ENCODE measurements at regions not wholly inside any gene's neighbourhood (a gene's known extent, or its start where the extent isn't known, plus 50 kb on each side); places are given as distances from the start of the nearest gene placed in this dataset.

GRCh38 chr5:60259730-60260129, 366.2 kb upstream of the PDE4D start:
- Histone ChIP-seq H3K9me3 (replicated peaks; ENCODE audit: control insufficient read depth, insufficient read depth, low read length) (no peaks in the 10 kb centered on the region), H3K4me3 (replicated peaks in 1 of 3; ENCODE audit: insufficient read depth in 1 of 3, low read depth in 1 of 3, low read length in 3 of 3) (no peak overlapping the region), H3K36me3 (ENCODE audit: control insufficient read depth in 2 of 2, extremely low read depth in 1 of 2, insufficient read depth in 2 of 2, low read length in 2 of 2) (no peaks in the 10 kb centered on the region), H3K4me1 (ENCODE audit: control insufficient read depth, extremely low read depth, insufficient read depth, low read length) (peaks cover 7% of the 10 kb centered on the region), H3K9me1 (replicated peaks; ENCODE audit: control insufficient read depth, extremely low read depth, insufficient read depth, low read length) (no peaks in the 10 kb centered on the region), H2AFZ (ENCODE audit: low read depth, low read length) (no peak overlapping the region), H3K27ac (ENCODE audit: insufficient read depth, low read depth, low read length) (no peak overlapping the region), H3K4me2 (ENCODE audit: insufficient read depth, low read length) (no peak overlapping the region), H3K27me3 (ENCODE audit: control insufficient read depth in 2 of 2, insufficient read depth in 2 of 2, low read length in 2 of 2) (no peaks in the 10 kb centered on the region), H4K20me1 (replicated peaks; ENCODE audit: control insufficient read depth, extremely low read depth, insufficient read depth, low read length) (no peaks in the 10 kb centered on the region), H3K79me2 (ENCODE audit: control insufficient read depth, insufficient read depth, low read length) (no peaks in the 10 kb centered on the region), H3K9ac (replicated peaks; ENCODE audit: extremely low read depth, insufficient read depth, low read length) (no peak overlapping the region)
- no peak for FAIRE-seq
- CTCF ChIA-PET, result no interaction called here
- dilution Hi-C loops (cut with MboI; ENCODE audit: extremely low pct_ligation_motif_present, low sequenced_read_pairs), result no loop called here
- POLR2A ChIA-PET, result no interaction called here
- TF ChIP-seq GATA2 (IDR thresholded peaks at IDR 0.05; ENCODE audit: insufficient read depth, insufficient read length, low read depth, low read length) (no peak), FOS (IDR thresholded peaks at IDR 0.05; ENCODE audit: borderline replicate concordance, insufficient read depth, low read length) (no peak), POLR2AphosphoS5 (IDR thresholded peaks at IDR 0.05; ENCODE audit: insufficient read depth, low read depth, low read length) (no peak), CTCF (IDR thresholded peaks at IDR 0.05; ENCODE audit: extremely low read depth in 1 of 2, insufficient read depth in 1 of 2, low read depth in 1 of 2, low read length in 2 of 2) (no peak), EZH2 (IDR thresholded peaks at IDR 0.05; ENCODE audit: borderline replicate concordance, low read depth, low read length, severe bottlenecking) (no peak), POLR2A (IDR thresholded peaks at IDR 0.05; ENCODE audit: low read depth, low read length) (no peak), MAX (IDR thresholded peaks at IDR 0.05; ENCODE audit: insufficient read depth, insufficient read length) (no peak), MYC (IDR thresholded peaks at IDR 0.05; ENCODE audit: low read depth, low read length) (no peak)
- intact Hi-C loops (cut with micrococcal nuclease), result no loop called here
- no peak for DNase-seq (ENCODE audit: low read depth, low spot score)
- no TSS peak for BruUV-seq (replicated peaks)

All from endothelial cell of umbilical vein (primary cell).